Mammary epithelial cell (primary cell): ENCODE measurements at regions not wholly inside any gene's neighbourhood (a gene's known extent, or its start where the extent isn't known, plus 50 kb on each side); places are given as distances from the start of the nearest gene placed in this dataset.

Experiments used
- EZH2 ChIP-seq: IDR thresholded peaks from 2 replicates; pipeline ENCODE4 v1.6.1; 2012; ENCODE audit warnings: low read length, inconsistent platforms, borderline replicate concordance
- TF ChIP-seq, protein P1 (sequence below), 2 donors: IDR thresholded peaks in 1 of 2; conservative IDR thresholded peaks in 1 of 2; 2 replicates each; pipeline ENCODE4 v1.5.1; 2011 to 2012; ENCODE audit warnings: inconsistent platforms in 2 of 2, low read length in 2 of 2, mild to moderate bottlenecking in 2 of 2, control low read depth in 1 of 2, low read depth in 1 of 2; ENCODE audit not compliant: insufficient read depth in 1 of 2; ENCODE audit errors: extremely low read depth in 1 of 2

DNA sequence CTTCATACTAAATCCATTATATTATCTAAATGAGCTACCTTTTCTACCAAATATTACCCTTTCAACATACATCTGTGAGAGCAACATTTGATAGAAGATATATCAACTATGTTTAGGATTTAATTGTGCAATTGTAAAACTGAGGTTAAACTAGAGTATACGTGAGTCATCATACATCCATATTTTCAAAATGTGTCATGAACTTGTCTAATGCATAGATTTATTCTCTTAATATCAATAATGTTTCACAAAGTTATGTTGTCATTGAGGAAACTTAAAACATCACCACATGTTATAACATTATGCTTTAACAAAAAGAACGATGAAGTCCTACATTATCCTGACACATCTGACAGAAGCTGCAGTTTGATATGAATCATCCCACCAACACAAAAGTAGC is 645.5 kb upstream of the NOVA1 start:
- TF ChIP-seq, protein P1, sequence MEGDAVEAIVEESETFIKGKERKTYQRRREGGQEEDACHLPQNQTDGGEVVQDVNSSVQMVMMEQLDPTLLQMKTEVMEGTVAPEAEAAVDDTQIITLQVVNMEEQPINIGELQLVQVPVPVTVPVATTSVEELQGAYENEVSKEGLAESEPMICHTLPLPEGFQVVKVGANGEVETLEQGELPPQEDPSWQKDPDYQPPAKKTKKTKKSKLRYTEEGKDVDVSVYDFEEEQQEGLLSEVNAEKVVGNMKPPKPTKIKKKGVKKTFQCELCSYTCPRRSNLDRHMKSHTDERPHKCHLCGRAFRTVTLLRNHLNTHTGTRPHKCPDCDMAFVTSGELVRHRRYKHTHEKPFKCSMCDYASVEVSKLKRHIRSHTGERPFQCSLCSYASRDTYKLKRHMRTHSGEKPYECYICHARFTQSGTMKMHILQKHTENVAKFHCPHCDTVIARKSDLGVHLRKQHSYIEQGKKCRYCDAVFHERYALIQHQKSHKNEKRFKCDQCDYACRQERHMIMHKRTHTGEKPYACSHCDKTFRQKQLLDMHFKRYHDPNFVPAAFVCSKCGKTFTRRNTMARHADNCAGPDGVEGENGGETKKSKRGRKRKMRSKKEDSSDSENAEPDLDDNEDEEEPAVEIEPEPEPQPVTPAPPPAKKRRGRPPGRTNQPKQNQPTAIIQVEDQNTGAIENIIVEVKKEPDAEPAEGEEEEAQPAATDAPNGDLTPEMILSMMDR (conservative IDR thresholded peaks at IDR 0.05 in 1 of 2, IDR thresholded peaks at IDR 0.05 in 1 of 2; ENCODE audit: extremely low read depth in 1 of 2, insufficient read depth in 1 of 2, low read depth in 1 of 2, low read length in 2 of 2): no peak
- no peak for TF ChIP-seq EZH2
